Adrenal gland (tissue), 9 donors: ENCODE measurements at regions not wholly inside any gene's neighbourhood (a gene's known extent, or its start where the extent isn't known, plus 50 kb on each side); places are given as distances from the start of the nearest gene placed in this dataset.
"Not testable (repeated sequence)": the region's sequence is repeated elsewhere in the genome, so short reads cannot be mapped to it uniquely, and the experiment has no call there.

Experiments
- DNase-seq, 7 donors: peaks; one replicate each; pipeline ENCODE4 v3.0.0-alpha.2; 2019 to 2020
- H3K27ac ChIP-seq, 5 donors: fragments of 200-600 bp; sonication (generic) in 4 of 5; 1 replicate in 3 of 5; 2 replicates in 2 of 5; pipeline versions ENCODE4 v1.5.1 to v1.8.0; 2016 to 2020; ENCODE audit warnings: mild to moderate bottlenecking in 1 of 5
- H3K27me3 ChIP-seq: fragments of 200-600 bp; 2 replicates; pipeline ENCODE4 v1.8.0; 2021
- H3K36me3 ChIP-seq, 2 donors: fragments of 200-600 bp; replicated peaks in 1 of 2; 1 replicate in 1 of 2; 2 replicates in 1 of 2; pipeline versions ENCODE4 v1.5.1 to v1.8.0; 2018 to 2022
- H3K4me1 ChIP-seq, 2 donors: fragments of 200-600 bp; replicated peaks in 1 of 2; 1 replicate in 1 of 2; 2 replicates in 1 of 2; pipeline versions ENCODE4 v1.5.1 to v1.8.0; 2018 to 2021
- H3K4me3 ChIP-seq, 4 donors: fragments of 200-600 bp; sonication (generic) in 3 of 4; one replicate each; pipeline ENCODE4 v1.5.1; 2016 to 2018
- H3K9me3 ChIP-seq, 3 donors: fragments of 200-600 bp; sonication (generic) in 1 of 3; replicated peaks in 1 of 3; 1 replicate in 2 of 3; 2 replicates in 1 of 3; pipeline versions ENCODE4 v1.5.1 to v1.8.0; 2016 to 2021
- CTCF ChIP-seq, 6 experiments: fragments of 450-650 bp in 4 of 6; fragments of 200-600 bp in 2 of 6; sonication (generic) in 1 of 6; IDR thresholded peaks; 1 replicate in 5 of 6; 2 replicates in 1 of 6; pipeline versions ENCODE4 v1.5.1 to v1.8.0; 2016 to 2021; ENCODE audit warnings: antibody characterized with exemption in 6 of 6, mild to moderate bottlenecking in 2 of 6, moderate library complexity in 1 of 6
- POLR2A ChIP-seq, 2 donors: fragments of 450-650 bp; IDR thresholded peaks; one replicate each; pipeline ENCODE4 v1.6.1; 2017; ENCODE audit warnings: antibody characterized with exemption in 2 of 2, mild to moderate bottlenecking in 2 of 2, moderate library complexity in 1 of 2
- WGBS, 4 donors: extraction: QIAGEN DNeasy Blood & Tissue Kit in 2 of 4; methylation state at CpG; one replicate each; pipeline versions ENCODE4 v1.1.5 to v1.1.7; 2013 to 2017; 5-methylcytosine and 5-hydroxymethylcytosine counted together
- intact Hi-C, 2 donors: fragments of 100-400 bp; cut with DNase I; formaldehyde crosslinking; loops; one replicate each; pipeline versions ENCODE4 v1.14.1 to v1.15.0; 2022 to 2023
- microRNA-seq, 3 donors: library from miRNA; unstranded; fragments of <30 nt; microRNA quantifications; one replicate each; pipeline ENCODE4, GENCODE V29; 2017 to 2020
- small RNA-seq, 2 donors: library from RNA; depleted of rRNA; stranded (forward); fragments of <200 nt; gene quantifications; one replicate each; pipeline ENCODE3, GENCODE V24; 2016
- donor health status: healthy with polysubstance abuse.
- donor health status: Bipolar disorder and iron deficiency.
- donor health status: DM: yes; HTN: yes; CAD: no.
- donor health status: DM: no; HTN: no; CAD: no.
- donor health status: DM: no; HTN: no; CAD: no.

- H3K4me3 ChIP-seq, result no peak overlapping the region
- 64 to 70% (median 67%) methylated on average over 3 of the region's 3 CpGs for WGBS, 4 donors
- no peaks in the 10 kb centered on the region for H3K27me3 ChIP-seq
Observed at GRCh38 chr3:151537726-151538125, 76.9 kb upstream of the IGSF10 start.

GRCh38 chr3:151526757-151527156 is 65.9 kb upstream of the IGSF10 start:
- Histone ChIP-seq H3K4me3 (no peak overlapping the region), H3K27me3 (no peaks in the 10 kb centered on the region), H3K4me1 (no peaks in the 10 kb centered on the region), H3K36me3 (no peaks in the 10 kb centered on the region), H3K9me3 (no peaks in the 10 kb centered on the region), H3K27ac (no peak overlapping the region)
- 85 to 100% (median 92%) methylated on average over 2 of the region's 2 CpGs for WGBS, 4 donors
- intact Hi-C loops, result no loop called here
- no peak for DNase-seq
- no peak for TF ChIP-seq POLR2A (IDR thresholded peaks at IDR 0.05)
- TF ChIP-seq CTCF (IDR thresholded peaks at IDR 0.05), result no peak

More at GRCh38 chr3:151537726-151538125, 76.9 kb upstream of the IGSF10 start:
- no peaks in the 10 kb centered on the region for H3K36me3 ChIP-seq
- TF ChIP-seq POLR2A (IDR thresholded peaks at IDR 0.05) (no peak), CTCF (IDR thresholded peaks at IDR 0.05) (no peak)
- no peak for DNase-seq
- no peaks in the 10 kb centered on the region for H3K4me1 ChIP-seq
- H3K27ac ChIP-seq, result peak overlapping the region in 1 of 5 donors; percentile 2
- no peaks in the 10 kb centered on the region for H3K9me3 ChIP-seq
- intact Hi-C loops, result no loop called here

GRCh38 chr3:151520105-151520504 is 59.2 kb upstream of the IGSF10 start:
- Histone ChIP-seq H3K27me3 (no peaks in the 10 kb centered on the region), H3K36me3 (no peaks in the 10 kb centered on the region), H3K4me3 (no peak overlapping the region), H3K9me3 (no peaks in the 10 kb centered on the region), H3K27ac (no peak overlapping the region), H3K4me1 (no peaks in the 10 kb centered on the region)
- intact Hi-C loops, result no loop called here
- DNase-seq, result no peak
- TF ChIP-seq CTCF (IDR thresholded peaks at IDR 0.05) (no peak), POLR2A (IDR thresholded peaks at IDR 0.05) (no peak)
- 82 to 86% (median 82%) methylated on average over 1 of the region's 1 CpG for WGBS, 4 donors

GRCh38 chr3:151511433-151511832 is 50.6 kb upstream of the IGSF10 start:
- H3K4me1 ChIP-seq, H3K27me3 ChIP-seq, H3K9me3 ChIP-seq, intact Hi-C loops, DNase-seq, H3K36me3 ChIP-seq, H3K27ac ChIP-seq, H3K4me3 ChIP-seq: not testable (repeated sequence)
- WGBS, 4 donors, result 75 to 89% (median 81%) methylated on average over 2 of the region's 2 CpGs

Small RNA genes lying in the stretch of these regions (microRNA-seq; reads per million reads assigned to microRNA genes)
- 0 reads per million in 3 donors for gene MIR5186

Small RNA genes lying in the stretch of these regions (small RNA-seq; reads per million reads assigned to genes)
- gene MIR5186, result 0 reads per million in 2 donors
